GM23338 (cell line): ENCODE measurements at regions not wholly inside any gene's neighbourhood (a gene's known extent, or its start where the extent isn't known, plus 50 kb on each side); places are given as distances from the start of the nearest gene placed in this dataset.

Source experiments
- ATAC-seq: fragments of 200-7000 bp; cut with Tn5 transposase; 3 replicates; pipeline ENCODE4 v1.9.1; 2020
- DNase-seq: peaks from one replicate; pipeline ENCODE4 v3.0.0-alpha.2; 2015; ENCODE audit warnings: low spot score
- H2AFZ ChIP-seq: fragments of 200-600 bp; sonication (generic); 2 replicates; pipeline ENCODE4 v1.8.0; 2016; ENCODE audit warnings: antibody characterized with exemption, mild to moderate bottlenecking, moderate library complexity
- H3F3A ChIP-seq: fragments of 200-600 bp; sonication (generic); replicated peaks from 2 replicates; pipeline ENCODE4 v1.8.0; 2017; ENCODE audit warnings: antibody characterized with exemption, mixed run types, low read depth
- H3K27ac ChIP-seq: fragments of 200-600 bp; sonication (generic); 2 replicates; pipeline ENCODE4 v1.6.1; 2016; ENCODE audit warnings: low read depth
- H3K27me3 ChIP-seq: fragments of 200-600 bp; sonication (generic); 2 replicates; pipeline ENCODE4 v1.8.0; 2016; ENCODE audit warnings: mild to moderate bottlenecking, mixed run types, moderate library complexity; ENCODE audit not compliant: insufficient read depth
- H3K36me3 ChIP-seq: fragments of 200-600 bp; sonication (generic); 2 replicates; pipeline ENCODE4 v1.8.0; 2016; ENCODE audit warnings: mild to moderate bottlenecking; ENCODE audit not compliant: insufficient read depth
- H3K4me1 ChIP-seq: fragments of 200-600 bp; sonication (generic); 2 replicates; pipeline ENCODE4 v1.8.0; 2016; ENCODE audit warnings: mild to moderate bottlenecking, moderate library complexity; ENCODE audit not compliant: insufficient read depth
- H3K4me2 ChIP-seq: fragments of 200-600 bp; sonication (generic); 2 replicates; pipeline ENCODE4 v1.7.1; 2017; ENCODE audit warnings: mixed run types
- H3K4me3 ChIP-seq: fragments of 200-600 bp; sonication (generic); 2 replicates; pipeline ENCODE4 v1.6.1; 2016; ENCODE audit warnings: mixed run types
- H3K79me2 ChIP-seq: fragments of 200-600 bp; sonication (generic); replicated peaks from 2 replicates; pipeline ENCODE4 v1.8.0; 2017; ENCODE audit warnings: mild to moderate bottlenecking; ENCODE audit not compliant: insufficient read depth
- H3K9me2 ChIP-seq: fragments of 200-600 bp; sonication (generic); 2 replicates; pipeline ENCODE4 v1.8.0; 2017; ENCODE audit not compliant: insufficient read depth
- H4K20me1 ChIP-seq: fragments of 200-600 bp; sonication (generic); replicated peaks from 2 replicates; pipeline ENCODE4 v1.8.0; 2017; ENCODE audit warnings: mild to moderate bottlenecking; ENCODE audit not compliant: insufficient read depth
- H3K27ac Mint-ChIP-seq: 2 replicates; pipeline ENCODE4 v1.8.0; 2020; ENCODE audit warnings: inconsistent platforms, mild to moderate bottlenecking, moderate library complexity, mixed read lengths
- H3K27me3 Mint-ChIP-seq: 3 replicates; pipeline ENCODE4 v1.8.0; 2022; ENCODE audit warnings: low read depth, mild to moderate bottlenecking, moderate library complexity, mixed read lengths, inconsistent platforms; ENCODE audit not compliant: insufficient read depth, poor library complexity
- H3K36me3 Mint-ChIP-seq: 3 replicates; pipeline ENCODE4 v1.8.0; 2021; ENCODE audit warnings: low read depth, mild to moderate bottlenecking, inconsistent platforms, moderate library complexity, mixed read lengths
- H3K4me1 Mint-ChIP-seq: 3 replicates; pipeline ENCODE4 v1.8.0; 2020; ENCODE audit warnings: mild to moderate bottlenecking, inconsistent platforms, mixed read lengths
- H3K4me3 Mint-ChIP-seq: 3 replicates; pipeline ENCODE4 v1.8.0; 2021; ENCODE audit warnings: moderate library complexity, mild to moderate bottlenecking, inconsistent platforms, mixed read lengths
- H3K9me3 Mint-ChIP-seq: 3 replicates; pipeline ENCODE4 v1.8.0; 2020; ENCODE audit warnings: moderate library complexity, mild to moderate bottlenecking, inconsistent platforms, mixed read lengths
- CREB1 ChIP-seq: fragments of 250-450 bp; sonication (Bioruptor Pico); IDR thresholded peaks from 2 replicates; pipeline ENCODE4 v1.5.0; 2020; ENCODE audit warnings: low read depth, mild to moderate bottlenecking, moderate library complexity
- EZH2 ChIP-seq: fragments of 200-600 bp; sonication (generic); IDR thresholded peaks from one replicate; pipeline ENCODE4 v1.8.0; 2017; ENCODE audit warnings: antibody characterized with exemption, mild to moderate bottlenecking, low read depth; ENCODE audit not compliant: unreplicated experiment
- EZH2phosphoT487 ChIP-seq: fragments of 200-600 bp; sonication (generic); IDR thresholded peaks from one replicate; pipeline ENCODE4 v1.8.1; 2018; ENCODE audit warnings: antibody characterized with exemption; ENCODE audit not compliant: unreplicated experiment
- NANOG ChIP-seq: IDR thresholded peaks from 2 replicates; pipeline ENCODE4 v1.6.1; 2016; ENCODE audit warnings: antibody characterized with exemption, borderline replicate concordance
- STAT1 ChIP-seq: IDR thresholded peaks from one replicate; pipeline ENCODE4 v1.6.1; 2016; ENCODE audit warnings: antibody characterized with exemption; ENCODE audit not compliant: unreplicated experiment
- ZNF331 ChIP-seq: fragments of 250-450 bp; sonication (Bioruptor Pico); IDR thresholded peaks from 2 replicates; pipeline ENCODE4 v1.5.0; 2020; ENCODE audit warnings: low read depth, mild to moderate bottlenecking, moderate library complexity
- TF ChIP-seq, protein P1 (sequence below): fragments of 250-450 bp; sonication (Bioruptor Pico); IDR thresholded peaks from 2 replicates; pipeline ENCODE4 v1.5.0; 2020; ENCODE audit warnings: mild to moderate bottlenecking, moderate library complexity

DNA sequence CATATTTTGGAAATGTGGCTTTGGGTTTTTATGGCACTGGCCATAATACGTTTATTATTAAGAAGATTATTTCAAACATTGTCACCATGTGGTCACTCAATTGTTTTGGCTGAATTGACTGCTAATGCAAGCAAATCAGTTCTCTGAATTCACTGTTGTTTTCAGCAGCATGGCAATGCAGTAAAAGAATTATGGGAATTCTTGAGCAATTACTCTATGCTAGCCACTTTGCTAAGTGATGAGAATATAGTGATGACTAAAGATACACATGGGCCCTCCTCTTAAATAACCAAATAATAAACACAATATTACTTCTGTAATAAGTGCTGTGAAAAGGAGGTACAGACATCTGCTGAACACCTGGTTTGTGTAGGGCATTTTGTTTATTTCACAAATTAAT is 58.0 kb upstream of the FANCL start:
- Mint-ChIP-seq H3K27me3 (no peaks in the 10 kb centered on the region), H3K36me3 (0 out of 3 replicates have a peak, but pooled peaks cover 1% of the 10 kb centered on the region), H3K9me3 (peaks cover 1% of the 10 kb centered on the region), H3K4me1 (no peaks in the 10 kb centered on the region), H3K27ac (no peak overlapping the region), H3K4me3 (no peak overlapping the region)
- H3K27me3 ChIP-seq = no peaks in the 10 kb centered on the region
- H3K27ac ChIP-seq = no peak overlapping the region
- H3F3A ChIP-seq = no peaks in the 10 kb centered on the region
- H4K20me1 ChIP-seq = no peaks in the 10 kb centered on the region
- H3K4me1 ChIP-seq = no peaks in the 10 kb centered on the region
- DNase-seq (no peak), ATAC-seq (no peak)
- no peaks in the 10 kb centered on the region; the same call in 1 of the 2 replicates for H3K36me3 ChIP-seq
- H3K4me2 ChIP-seq = no peak overlapping the region
- H3K4me3 ChIP-seq = no peak overlapping the region
- H3K79me2 ChIP-seq = no peaks in the 10 kb centered on the region
- TF ChIP-seq CREB1 (CRISPR knock-in tag) = no peak
- no peak for TF ChIP-seq STAT1
- no peak for TF ChIP-seq EZH2
- TF ChIP-seq ZNF331 (CRISPR knock-in tag) = no peak
- TF ChIP-seq, protein P1, sequence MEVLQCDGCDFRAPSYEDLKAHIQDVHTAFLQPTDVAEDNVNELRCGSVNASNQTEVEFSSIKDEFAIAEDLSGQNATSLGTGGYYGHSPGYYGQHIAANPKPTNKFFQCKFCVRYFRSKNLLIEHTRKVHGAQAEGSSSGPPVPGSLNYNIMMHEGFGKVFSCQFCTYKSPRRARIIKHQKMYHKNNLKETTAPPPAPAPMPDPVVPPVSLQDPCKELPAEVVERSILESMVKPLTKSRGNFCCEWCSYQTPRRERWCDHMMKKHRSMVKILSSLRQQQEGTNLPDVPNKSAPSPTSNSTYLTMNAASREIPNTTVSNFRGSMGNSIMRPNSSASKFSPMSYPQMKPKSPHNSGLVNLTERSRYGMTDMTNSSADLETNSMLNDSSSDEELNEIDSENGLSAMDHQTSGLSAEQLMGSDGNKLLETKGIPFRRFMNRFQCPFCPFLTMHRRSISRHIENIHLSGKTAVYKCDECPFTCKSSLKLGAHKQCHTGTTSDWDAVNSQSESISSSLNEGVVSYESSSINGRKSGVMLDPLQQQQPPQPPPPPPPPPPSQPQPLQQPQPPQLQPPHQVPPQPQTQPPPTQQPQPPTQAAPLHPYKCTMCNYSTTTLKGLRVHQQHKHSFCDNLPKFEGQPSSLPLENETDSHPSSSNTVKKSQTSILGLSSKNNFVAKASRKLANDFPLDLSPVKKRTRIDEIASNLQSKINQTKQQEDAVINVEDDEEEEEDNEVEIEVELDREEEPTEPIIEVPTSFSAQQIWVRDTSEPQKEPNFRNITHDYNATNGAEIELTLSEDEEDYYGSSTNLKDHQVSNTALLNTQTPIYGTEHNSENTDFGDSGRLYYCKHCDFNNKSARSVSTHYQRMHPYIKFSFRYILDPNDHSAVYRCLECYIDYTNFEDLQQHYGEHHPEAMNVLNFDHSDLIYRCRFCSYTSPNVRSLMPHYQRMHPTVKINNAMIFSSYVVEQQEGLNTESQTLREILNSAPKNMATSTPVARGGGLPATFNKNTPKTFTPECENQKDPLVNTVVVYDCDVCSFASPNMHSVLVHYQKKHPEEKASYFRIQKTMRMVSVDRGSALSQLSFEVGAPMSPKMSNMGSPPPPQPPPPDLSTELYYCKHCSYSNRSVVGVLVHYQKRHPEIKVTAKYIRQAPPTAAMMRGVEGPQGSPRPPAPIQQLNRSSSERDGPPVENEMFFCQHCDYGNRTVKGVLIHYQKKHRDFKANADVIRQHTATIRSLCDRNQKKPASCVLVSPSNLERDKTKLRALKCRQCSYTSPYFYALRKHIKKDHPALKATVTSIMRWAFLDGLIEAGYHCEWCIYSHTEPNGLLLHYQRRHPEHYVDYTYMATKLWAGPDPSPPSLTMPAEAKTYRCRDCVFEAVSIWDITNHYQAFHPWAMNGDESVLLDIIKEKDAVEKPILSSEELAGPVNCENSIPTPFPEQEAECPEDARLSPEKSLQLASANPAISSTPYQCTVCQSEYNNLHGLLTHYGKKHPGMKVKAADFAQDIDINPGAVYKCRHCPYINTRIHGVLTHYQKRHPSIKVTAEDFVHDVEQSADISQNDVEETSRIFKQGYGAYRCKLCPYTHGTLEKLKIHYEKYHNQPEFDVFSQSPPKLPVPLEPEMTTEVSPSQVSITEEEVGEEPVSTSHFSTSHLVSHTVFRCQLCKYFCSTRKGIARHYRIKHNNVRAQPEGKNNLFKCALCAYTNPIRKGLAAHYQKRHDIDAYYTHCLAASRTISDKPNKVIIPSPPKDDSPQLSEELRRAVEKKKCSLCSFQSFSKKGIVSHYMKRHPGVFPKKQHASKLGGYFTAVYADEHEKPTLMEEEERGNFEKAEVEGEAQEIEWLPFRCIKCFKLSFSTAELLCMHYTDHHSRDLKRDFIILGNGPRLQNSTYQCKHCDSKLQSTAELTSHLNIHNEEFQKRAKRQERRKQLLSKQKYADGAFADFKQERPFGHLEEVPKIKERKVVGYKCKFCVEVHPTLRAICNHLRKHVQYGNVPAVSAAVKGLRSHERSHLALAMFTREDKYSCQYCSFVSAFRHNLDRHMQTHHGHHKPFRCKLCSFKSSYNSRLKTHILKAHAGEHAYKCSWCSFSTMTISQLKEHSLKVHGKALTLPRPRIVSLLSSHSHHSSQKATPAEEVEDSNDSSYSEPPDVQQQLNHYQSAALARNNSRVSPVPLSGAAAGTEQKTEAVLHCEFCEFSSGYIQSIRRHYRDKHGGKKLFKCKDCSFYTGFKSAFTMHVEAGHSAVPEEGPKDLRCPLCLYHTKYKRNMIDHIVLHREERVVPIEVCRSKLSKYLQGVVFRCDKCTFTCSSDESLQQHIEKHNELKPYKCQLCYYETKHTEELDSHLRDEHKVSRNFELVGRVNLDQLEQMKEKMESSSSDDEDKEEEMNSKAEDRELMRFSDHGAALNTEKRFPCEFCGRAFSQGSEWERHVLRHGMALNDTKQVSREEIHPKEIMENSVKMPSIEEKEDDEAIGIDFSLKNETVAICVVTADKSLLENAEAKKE = no peak
- H2AFZ ChIP-seq = no peak overlapping the region
- peaks cover under 1% of the 10 kb centered on the region for H3K9me2 ChIP-seq

DNA sequence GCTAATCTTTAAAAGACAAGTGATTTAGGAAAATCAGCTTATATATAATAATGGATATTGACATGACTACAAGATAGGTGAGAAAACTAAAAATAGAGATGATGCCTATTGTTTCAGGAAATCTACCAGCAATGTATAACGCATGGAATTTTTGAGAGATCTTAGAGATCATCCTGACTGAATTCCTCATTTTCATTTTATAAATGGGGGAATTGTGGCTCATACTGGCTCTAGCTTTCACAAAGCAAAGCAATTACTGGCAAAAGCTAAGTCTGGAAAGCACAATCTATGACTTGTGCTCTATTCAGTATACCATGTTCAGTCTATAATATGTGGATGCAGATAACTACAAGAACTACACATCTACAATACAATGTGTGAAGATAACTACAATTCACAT is 51.9 kb upstream of the FANCL start:
- DNase-seq (no peak), ATAC-seq (no peak)
- H3K36me3 Mint-ChIP-seq = no peaks in the 10 kb centered on the region
- H3K4me1 ChIP-seq = 0 out of 2 replicates have a peak, but pooled peaks cover 4% of the 10 kb centered on the region
- no peak overlapping the region for H3K4me3 Mint-ChIP-seq
- TF ChIP-seq NANOG (no peak), EZH2phosphoT487 (no peak), ZNF331 (CRISPR knock-in tag) (no peak), STAT1 (no peak)
- H3K27me3 Mint-ChIP-seq = no peaks in the 10 kb centered on the region
- no peak overlapping the region for H3K27ac Mint-ChIP-seq
- no peak overlapping the region for H3K4me3 ChIP-seq
- no peak overlapping the region; the same call in 1 of the 2 replicates for H2AFZ ChIP-seq
- H3K36me3 ChIP-seq = no peaks in the 10 kb centered on the region
- no peak overlapping the region for H3K27ac ChIP-seq
- no peaks in the 10 kb centered on the region for H3K79me2 ChIP-seq
- no peaks in the 10 kb centered on the region for H3K27me3 ChIP-seq
- no peaks in the 10 kb centered on the region for H3K9me3 Mint-ChIP-seq
- H4K20me1 ChIP-seq = no peaks in the 10 kb centered on the region
- no peaks in the 10 kb centered on the region for H3F3A ChIP-seq
- no peaks in the 10 kb centered on the region; the same call in 1 of the 2 replicates for H3K9me2 ChIP-seq
- no peak overlapping the region for H3K4me2 ChIP-seq
- H3K4me1 Mint-ChIP-seq = peaks cover 7% of the 10 kb centered on the region
